Loucy (cell line): ENCODE measurements at regions not wholly inside any gene's neighbourhood (a gene's known extent, or its start where the extent isn't known, plus 50 kb on each side); places are given as distances from the start of the nearest gene placed in this dataset.

Experiments
- EZH2phosphoT487 ChIP-seq: fragments of 200-600 bp; IDR thresholded peaks from 2 replicates; pipeline ENCODE4 v1.6.1; 2018; ENCODE audit warnings: antibody characterized with exemption, mild to moderate bottlenecking, moderate library complexity, borderline replicate concordance
- TF ChIP-seq, protein P1 (sequence below): fragments of 200-600 bp; sonication (generic); conservative IDR thresholded peaks from 2 replicates; pipeline ENCODE4 v1.5.1; 2014; ENCODE audit warnings: mild to moderate bottlenecking, antibody characterized with exemption, low read length

DNA sequence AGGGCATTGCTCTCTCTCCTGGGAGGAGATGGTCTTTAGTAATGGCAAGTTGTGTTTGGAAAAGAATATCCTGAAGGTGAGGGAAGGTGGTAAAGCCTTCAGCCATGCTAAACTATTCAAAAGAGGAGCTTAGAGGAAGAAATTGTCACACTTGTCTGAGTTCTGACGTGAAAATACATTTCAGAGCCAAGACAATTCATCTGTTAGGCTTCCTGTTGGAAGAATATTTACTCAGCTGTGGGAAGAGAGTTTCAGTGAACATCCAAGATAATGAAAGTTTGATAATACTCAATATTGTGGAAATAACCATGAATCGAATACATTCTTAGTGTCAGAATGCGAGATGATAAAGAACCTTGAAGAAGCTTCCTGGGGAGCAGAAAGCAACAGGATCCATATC lies 143.3 kb downstream of the GPAT3 start:
- TF ChIP-seq, protein P1, sequence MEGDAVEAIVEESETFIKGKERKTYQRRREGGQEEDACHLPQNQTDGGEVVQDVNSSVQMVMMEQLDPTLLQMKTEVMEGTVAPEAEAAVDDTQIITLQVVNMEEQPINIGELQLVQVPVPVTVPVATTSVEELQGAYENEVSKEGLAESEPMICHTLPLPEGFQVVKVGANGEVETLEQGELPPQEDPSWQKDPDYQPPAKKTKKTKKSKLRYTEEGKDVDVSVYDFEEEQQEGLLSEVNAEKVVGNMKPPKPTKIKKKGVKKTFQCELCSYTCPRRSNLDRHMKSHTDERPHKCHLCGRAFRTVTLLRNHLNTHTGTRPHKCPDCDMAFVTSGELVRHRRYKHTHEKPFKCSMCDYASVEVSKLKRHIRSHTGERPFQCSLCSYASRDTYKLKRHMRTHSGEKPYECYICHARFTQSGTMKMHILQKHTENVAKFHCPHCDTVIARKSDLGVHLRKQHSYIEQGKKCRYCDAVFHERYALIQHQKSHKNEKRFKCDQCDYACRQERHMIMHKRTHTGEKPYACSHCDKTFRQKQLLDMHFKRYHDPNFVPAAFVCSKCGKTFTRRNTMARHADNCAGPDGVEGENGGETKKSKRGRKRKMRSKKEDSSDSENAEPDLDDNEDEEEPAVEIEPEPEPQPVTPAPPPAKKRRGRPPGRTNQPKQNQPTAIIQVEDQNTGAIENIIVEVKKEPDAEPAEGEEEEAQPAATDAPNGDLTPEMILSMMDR = no peak
- no peak for TF ChIP-seq EZH2phosphoT487
